B cell (primary cell): ENCODE measurements at regions not wholly inside any gene's neighbourhood (a gene's known extent, or its start where the extent isn't known, plus 50 kb on each side); places are given as distances from the start of the nearest gene placed in this dataset.

Source experiments
- EZH2 ChIP-seq: IDR thresholded peaks from 2 replicates; pipeline ENCODE4 v1.6.1; 2012; ENCODE audit warnings: borderline replicate concordance, low read depth, mild to moderate bottlenecking, moderate library complexity, low read length; ENCODE audit not compliant: insufficient read depth, poor library complexity, severe bottlenecking
- TF ChIP-seq, protein P1 (sequence below): fragments of 200-600 bp; IDR thresholded peaks from one replicate; pipeline ENCODE4 v1.8.0; 2022; ENCODE audit warnings: antibody characterized with exemption, mild to moderate bottlenecking

DNA sequence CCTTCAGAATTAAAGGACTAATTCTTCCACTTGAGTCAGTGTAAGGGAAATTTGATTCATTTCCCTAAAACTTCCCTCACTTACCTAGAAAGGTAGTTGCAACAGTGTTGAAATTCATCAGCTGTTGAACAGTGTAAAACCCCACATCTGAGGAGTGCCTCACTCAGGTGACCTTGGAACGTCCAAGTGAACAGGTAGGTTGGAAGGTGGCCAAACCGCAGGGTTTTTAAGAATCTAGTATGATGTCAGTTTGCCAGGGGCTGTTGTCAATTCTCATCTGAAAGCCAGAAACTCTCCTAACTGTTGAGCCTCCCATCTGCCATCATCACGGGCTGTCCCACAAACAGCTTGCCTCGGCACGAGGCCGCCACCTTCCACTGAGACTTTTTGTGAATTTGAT lies 105.7 kb downstream of the TMEM174 start:
- TF ChIP-seq, protein P1, sequence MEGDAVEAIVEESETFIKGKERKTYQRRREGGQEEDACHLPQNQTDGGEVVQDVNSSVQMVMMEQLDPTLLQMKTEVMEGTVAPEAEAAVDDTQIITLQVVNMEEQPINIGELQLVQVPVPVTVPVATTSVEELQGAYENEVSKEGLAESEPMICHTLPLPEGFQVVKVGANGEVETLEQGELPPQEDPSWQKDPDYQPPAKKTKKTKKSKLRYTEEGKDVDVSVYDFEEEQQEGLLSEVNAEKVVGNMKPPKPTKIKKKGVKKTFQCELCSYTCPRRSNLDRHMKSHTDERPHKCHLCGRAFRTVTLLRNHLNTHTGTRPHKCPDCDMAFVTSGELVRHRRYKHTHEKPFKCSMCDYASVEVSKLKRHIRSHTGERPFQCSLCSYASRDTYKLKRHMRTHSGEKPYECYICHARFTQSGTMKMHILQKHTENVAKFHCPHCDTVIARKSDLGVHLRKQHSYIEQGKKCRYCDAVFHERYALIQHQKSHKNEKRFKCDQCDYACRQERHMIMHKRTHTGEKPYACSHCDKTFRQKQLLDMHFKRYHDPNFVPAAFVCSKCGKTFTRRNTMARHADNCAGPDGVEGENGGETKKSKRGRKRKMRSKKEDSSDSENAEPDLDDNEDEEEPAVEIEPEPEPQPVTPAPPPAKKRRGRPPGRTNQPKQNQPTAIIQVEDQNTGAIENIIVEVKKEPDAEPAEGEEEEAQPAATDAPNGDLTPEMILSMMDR, result no peak
- no peak for TF ChIP-seq EZH2
